OCI-LY3 (cell line): ENCODE measurements at regions not wholly inside any gene's neighbourhood (a gene's known extent, or its start where the extent isn't known, plus 50 kb on each side); places are given as distances from the start of the nearest gene placed in this dataset.
"Not testable (repeated sequence)": the region's sequence is repeated elsewhere in the genome, so short reads cannot be mapped to it uniquely, and the experiment has no call there.

Source experiments
- EZH2phosphoT487 ChIP-seq: fragments of 200-600 bp; shearing (Covaris generic); IDR thresholded peaks from 2 replicates; pipeline ENCODE4 v1.6.1; 2018; ENCODE audit warnings: antibody characterized with exemption, mixed run types, low read depth
- TF ChIP-seq, protein P1 (sequence below): fragments of 200-600, 300-600 bp; sonication (generic); IDR thresholded peaks from 2 replicates; pipeline ENCODE4 v1.5.1; 2014; ENCODE audit warnings: antibody characterized with exemption, low read length, low read depth

DNA sequence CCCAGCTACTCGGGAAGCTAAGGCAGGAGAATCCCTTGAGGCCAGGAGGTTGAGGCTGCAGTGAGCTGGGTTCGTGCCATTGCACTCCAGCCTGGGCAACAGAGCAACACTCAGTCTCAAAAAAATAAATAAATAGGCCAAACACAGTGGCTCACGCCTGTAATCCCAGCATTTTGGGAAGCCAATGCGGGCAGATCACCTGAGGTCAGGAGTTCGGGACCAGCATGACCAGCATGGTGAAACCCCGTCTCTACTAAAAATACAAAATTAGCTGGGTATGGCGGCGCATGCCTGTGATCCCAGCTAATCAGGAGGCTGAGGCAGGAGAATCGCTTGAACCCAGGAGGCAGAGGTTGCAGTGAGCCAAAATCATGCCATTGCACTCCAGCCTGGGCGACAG lies 145.6 kb downstream of the ALDH8A1 start:
- TF ChIP-seq, protein P1, sequence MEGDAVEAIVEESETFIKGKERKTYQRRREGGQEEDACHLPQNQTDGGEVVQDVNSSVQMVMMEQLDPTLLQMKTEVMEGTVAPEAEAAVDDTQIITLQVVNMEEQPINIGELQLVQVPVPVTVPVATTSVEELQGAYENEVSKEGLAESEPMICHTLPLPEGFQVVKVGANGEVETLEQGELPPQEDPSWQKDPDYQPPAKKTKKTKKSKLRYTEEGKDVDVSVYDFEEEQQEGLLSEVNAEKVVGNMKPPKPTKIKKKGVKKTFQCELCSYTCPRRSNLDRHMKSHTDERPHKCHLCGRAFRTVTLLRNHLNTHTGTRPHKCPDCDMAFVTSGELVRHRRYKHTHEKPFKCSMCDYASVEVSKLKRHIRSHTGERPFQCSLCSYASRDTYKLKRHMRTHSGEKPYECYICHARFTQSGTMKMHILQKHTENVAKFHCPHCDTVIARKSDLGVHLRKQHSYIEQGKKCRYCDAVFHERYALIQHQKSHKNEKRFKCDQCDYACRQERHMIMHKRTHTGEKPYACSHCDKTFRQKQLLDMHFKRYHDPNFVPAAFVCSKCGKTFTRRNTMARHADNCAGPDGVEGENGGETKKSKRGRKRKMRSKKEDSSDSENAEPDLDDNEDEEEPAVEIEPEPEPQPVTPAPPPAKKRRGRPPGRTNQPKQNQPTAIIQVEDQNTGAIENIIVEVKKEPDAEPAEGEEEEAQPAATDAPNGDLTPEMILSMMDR = not testable (repeated sequence)
- TF ChIP-seq EZH2phosphoT487 = not testable (repeated sequence)
